HEK293 (cell line): ENCODE measurements at regions not wholly inside any gene's neighbourhood (a gene's known extent, or its start where the extent isn't known, plus 50 kb on each side); places are given as distances from the start of the nearest gene placed in this dataset.

Experiments used
- GLI4 ChIP-seq: fragments of 450-650 bp; formaldehyde crosslinking; IDR thresholded peaks from 2 replicates; pipeline ENCODE4 v1.5.1; 2016; ENCODE audit warnings: missing biosample characterization, missing genetic modification characterization
- MZF1 ChIP-seq: fragments of 450-650 bp; formaldehyde crosslinking; IDR thresholded peaks from 2 replicates; pipeline ENCODE4 v1.5.1; 2017; ENCODE audit warnings: missing biosample characterization, missing genetic modification characterization, borderline replicate concordance
- ZBTB1 ChIP-seq: fragments of 450-650 bp; formaldehyde crosslinking; IDR thresholded peaks from 2 replicates; pipeline ENCODE4 v1.5.1; 2016; ENCODE audit warnings: missing biosample characterization, missing genetic modification characterization
- ZBTB21 ChIP-seq: fragments of 450-650 bp; formaldehyde crosslinking; IDR thresholded peaks from 2 replicates; pipeline ENCODE4 v1.5.1; 2017; ENCODE audit warnings: missing biosample characterization, missing genetic modification characterization
- ZBTB7A ChIP-seq: fragments of 450-650 bp; formaldehyde crosslinking; IDR thresholded peaks from 2 replicates; pipeline ENCODE4 v1.5.1; 2016; ENCODE audit warnings: low read depth, missing biosample characterization, missing genetic modification characterization
- ZNF174 ChIP-seq: fragments of 450-650 bp; formaldehyde crosslinking; IDR thresholded peaks from 2 replicates; pipeline ENCODE4 v1.5.0; 2017; ENCODE audit warnings: missing biosample characterization, mild to moderate bottlenecking, missing genetic modification characterization
- ZNF184 ChIP-seq: fragments of 450-650 bp; IDR thresholded peaks from 2 replicates; pipeline ENCODE4 v1.5.1; 2018; ENCODE audit warnings: missing biosample characterization, mild to moderate bottlenecking, missing genetic modification characterization
- ZNF292 ChIP-seq: fragments of 450-650 bp; formaldehyde crosslinking; IDR thresholded peaks from 2 replicates; pipeline ENCODE4 v1.5.1; 2016; ENCODE audit warnings: low read depth, missing biosample characterization, missing genetic modification characterization, borderline replicate concordance
- ZNF768 ChIP-seq: fragments of 450-650 bp; formaldehyde crosslinking; IDR thresholded peaks from 2 replicates; pipeline ENCODE4 v1.5.1; 2018; ENCODE audit warnings: missing biosample characterization, mild to moderate bottlenecking, missing genetic modification characterization
- ZSCAN4 ChIP-seq: fragments of 450-650 bp; formaldehyde crosslinking; IDR thresholded peaks from 2 replicates; pipeline ENCODE4 v1.5.1; 2017; ENCODE audit warnings: missing biosample characterization, missing genetic modification characterization
- TF ChIP-seq, protein P1 (sequence below): fragments of 450-650 bp; formaldehyde crosslinking; IDR thresholded peaks from 2 replicates; pipeline ENCODE4 v1.5.1; 2016; ENCODE audit warnings: missing biosample characterization, missing genetic modification characterization

DNA sequence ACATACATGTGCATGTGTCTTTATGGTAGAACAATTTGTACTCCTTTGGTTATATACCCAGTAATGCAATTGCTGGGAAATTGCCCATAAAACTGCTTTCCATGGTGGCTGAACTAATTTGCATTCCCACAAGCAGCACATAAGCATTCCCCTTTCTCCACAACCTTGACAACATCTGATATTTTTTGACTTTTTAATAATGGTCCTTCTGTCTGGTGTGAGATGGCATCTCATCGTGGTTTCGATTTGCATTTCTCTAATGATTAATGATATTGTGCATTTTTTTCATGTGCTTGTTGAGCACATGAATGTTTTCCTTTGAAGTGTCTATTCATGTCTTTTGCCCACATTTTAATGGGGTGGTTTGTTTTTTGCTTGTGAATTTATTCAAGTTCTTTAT lies 166.0 kb downstream of the TMEM47 start:
- TF ChIP-seq ZNF292 (tag by site-specific recombination): no peak
- no peak for TF ChIP-seq ZBTB21 (tag by site-specific recombination)
- no peak for TF ChIP-seq ZNF768
- TF ChIP-seq ZBTB7A (tag by site-specific recombination): no peak
- TF ChIP-seq MZF1: no peak
- TF ChIP-seq GLI4 (tag by site-specific recombination): no peak
- no peak for TF ChIP-seq ZNF174 (tag by site-specific recombination)
- TF ChIP-seq ZBTB1 (tag by site-specific recombination): no peak
- no peak for TF ChIP-seq ZSCAN4 (tag by site-specific recombination)
- TF ChIP-seq, protein P1, sequence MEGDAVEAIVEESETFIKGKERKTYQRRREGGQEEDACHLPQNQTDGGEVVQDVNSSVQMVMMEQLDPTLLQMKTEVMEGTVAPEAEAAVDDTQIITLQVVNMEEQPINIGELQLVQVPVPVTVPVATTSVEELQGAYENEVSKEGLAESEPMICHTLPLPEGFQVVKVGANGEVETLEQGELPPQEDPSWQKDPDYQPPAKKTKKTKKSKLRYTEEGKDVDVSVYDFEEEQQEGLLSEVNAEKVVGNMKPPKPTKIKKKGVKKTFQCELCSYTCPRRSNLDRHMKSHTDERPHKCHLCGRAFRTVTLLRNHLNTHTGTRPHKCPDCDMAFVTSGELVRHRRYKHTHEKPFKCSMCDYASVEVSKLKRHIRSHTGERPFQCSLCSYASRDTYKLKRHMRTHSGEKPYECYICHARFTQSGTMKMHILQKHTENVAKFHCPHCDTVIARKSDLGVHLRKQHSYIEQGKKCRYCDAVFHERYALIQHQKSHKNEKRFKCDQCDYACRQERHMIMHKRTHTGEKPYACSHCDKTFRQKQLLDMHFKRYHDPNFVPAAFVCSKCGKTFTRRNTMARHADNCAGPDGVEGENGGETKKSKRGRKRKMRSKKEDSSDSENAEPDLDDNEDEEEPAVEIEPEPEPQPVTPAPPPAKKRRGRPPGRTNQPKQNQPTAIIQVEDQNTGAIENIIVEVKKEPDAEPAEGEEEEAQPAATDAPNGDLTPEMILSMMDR: no peak
- TF ChIP-seq ZNF184 (tag by site-specific recombination): no peak
